Mesendoderm (in vitro differentiated cells): ENCODE measurements at regions not wholly inside any gene's neighbourhood (a gene's known extent, or its start where the extent isn't known, plus 50 kb on each side); places are given as distances from the start of the nearest gene placed in this dataset.

Source experiments
- DNase-seq: peaks from one replicate; pipeline ENCODE4 v3.0.0; 2013
- H2AK5ac ChIP-seq: 2 replicates; pipeline ENCODE4 v1.6.1; 2013; ENCODE audit warnings: low read length, inconsistent platforms
- H2BK120ac ChIP-seq: 2 replicates; pipeline ENCODE4 v1.6.1; 2013; ENCODE audit warnings: low read depth, mild to moderate bottlenecking, low read length, moderate library complexity, mixed read lengths
- H2BK15ac ChIP-seq: replicated peaks from 2 replicates; pipeline ENCODE4 v1.6.1; 2013; ENCODE audit warnings: low read depth, mild to moderate bottlenecking, moderate library complexity
- H2BK5ac ChIP-seq: 2 replicates; pipeline ENCODE4 v1.6.1; 2013; ENCODE audit warnings: low read length, inconsistent platforms
- H3K18ac ChIP-seq: 2 replicates; pipeline ENCODE4 v1.6.1; 2013; ENCODE audit warnings: mild to moderate bottlenecking, low read length, mixed read lengths
- H3K23ac ChIP-seq: one replicate; pipeline ENCODE4 v1.6.1; 2013; ENCODE audit warnings: low read length
- H3K27ac ChIP-seq: 2 replicates; pipeline ENCODE4 v1.5.1; 2013; ENCODE audit warnings: low read depth, mild to moderate bottlenecking, inconsistent platforms, low read length, moderate library complexity
- H3K27me3 ChIP-seq: 2 replicates; pipeline ENCODE4 v1.6.1; 2013; ENCODE audit warnings: low read length, control low read depth, mild to moderate bottlenecking, inconsistent platforms; ENCODE audit not compliant: insufficient read depth, poor library complexity
- H3K36me3 ChIP-seq: 2 replicates; pipeline ENCODE4 v1.6.1; 2013; ENCODE audit warnings: low read length, inconsistent platforms; ENCODE audit not compliant: control insufficient read depth, insufficient read depth
- H3K4ac ChIP-seq: one replicate; pipeline ENCODE4 v1.6.1; 2013; ENCODE audit warnings: low read depth, mild to moderate bottlenecking, low read length, moderate library complexity
- H3K4me1 ChIP-seq: 2 replicates; pipeline ENCODE4 v1.6.1; 2013; ENCODE audit warnings: low read depth, low read length, inconsistent platforms; ENCODE audit not compliant: control insufficient read depth
- H3K4me2 ChIP-seq: 2 replicates; pipeline ENCODE4 v1.6.1; 2013; ENCODE audit warnings: low read length
- H3K4me3 ChIP-seq: 2 replicates; pipeline ENCODE4 v1.5.1; 2013; ENCODE audit warnings: mild to moderate bottlenecking, low read length
- H3K56ac ChIP-seq: one replicate; pipeline ENCODE4 v1.6.1; 2013; ENCODE audit warnings: low read length
- H3K79me1 ChIP-seq: 2 replicates; pipeline ENCODE4 v1.6.1; 2013; ENCODE audit warnings: low read length, inconsistent platforms
- H3K79me2 ChIP-seq: 2 replicates; pipeline ENCODE4 v1.6.1; 2013; ENCODE audit warnings: mild to moderate bottlenecking, low read length; ENCODE audit not compliant: control insufficient read depth, insufficient read depth
- H3K9ac ChIP-seq: 2 replicates; pipeline ENCODE4 v1.6.1; 2013; ENCODE audit warnings: low read length, inconsistent platforms
- H4K5ac ChIP-seq: one replicate; pipeline ENCODE4 v1.6.1; 2013; ENCODE audit warnings: low read length
- H4K8ac ChIP-seq: one replicate; pipeline ENCODE4 v1.6.1; 2013; ENCODE audit warnings: low read depth, mild to moderate bottlenecking, control low read depth, low read length, moderate library complexity
- WGBS: extraction: QIAGEN DNeasy Blood & Tissue Kit; methylation state at CpG from one replicate; pipeline ENCODE4 v1.1.7; 2013; ENCODE audit warnings: low lambda C conversion rate, missing lambda C conversion rate; ENCODE audit not compliant: insufficient coverage; ENCODE audit errors: extremely low coverage; 5-methylcytosine and 5-hydroxymethylcytosine counted together

DNA sequence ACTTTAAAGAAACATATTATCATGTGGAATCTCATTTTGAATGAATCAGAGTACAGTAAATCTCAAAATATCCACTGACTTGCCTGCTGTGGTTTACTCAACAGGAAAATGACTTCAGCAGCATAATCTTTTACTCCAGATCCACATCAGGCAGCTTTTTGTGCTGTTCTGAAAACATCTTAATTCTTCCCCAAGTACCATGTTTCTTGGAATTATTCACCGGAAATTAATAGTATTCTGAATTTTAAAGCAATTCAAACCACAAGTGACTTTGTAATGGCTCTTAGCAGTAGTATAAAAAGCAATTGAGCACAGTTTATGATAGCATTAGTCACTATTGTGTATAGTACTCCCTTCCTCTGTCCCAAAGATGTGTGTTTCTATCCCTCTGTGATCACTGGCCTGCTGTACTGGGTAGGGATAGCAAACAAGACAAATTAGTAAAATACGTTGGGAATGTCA lies 64.2 kb upstream of the ERRFI1 start:
- no peak overlapping the region for H3K27ac ChIP-seq

GRCh38 chr1:8089535-8090228 lies 63.6 kb upstream of the ERRFI1 start:
- H3K27ac ChIP-seq: no peak overlapping the region

More for the DNA sequence above, 64.2 kb upstream of the ERRFI1 start:
- Histone ChIP-seq H2BK5ac (no peak overlapping the region), H2BK120ac (no peak overlapping the region), H3K56ac (no peak overlapping the region), H2BK15ac (no peak overlapping the region), H2AK5ac (no peak overlapping the region), H3K4me3 (no peak overlapping the region), H3K4me2 (no peak overlapping the region), H4K5ac (no peak overlapping the region), H3K79me2 (no peaks in the 10 kb centered on the region), H3K4me1 (no peaks in the 10 kb centered on the region), H4K8ac (no peak overlapping the region), H3K18ac (no peak overlapping the region), H3K23ac (no peak overlapping the region), H3K4ac (no peak overlapping the region), H3K36me3 (no peaks in the 10 kb centered on the region), H3K79me1 (no peaks in the 10 kb centered on the region), H3K27me3 (no peaks in the 10 kb centered on the region), H3K9ac (no peak overlapping the region)
- no peak for DNase-seq
- no CpG with 5 or more reads among the region's 2 CpGs for WGBS

GRCh38 chr1:8086055-8086454 lies 59.9 kb upstream of the ERRFI1 start:
- H3K27ac ChIP-seq: no peak overlapping the region
- H2BK120ac ChIP-seq: no peak overlapping the region
- no peak overlapping the region for H3K23ac ChIP-seq
- H3K4me3 ChIP-seq: no peak overlapping the region
- H3K18ac ChIP-seq: no peak overlapping the region
- no peak overlapping the region for H3K9ac ChIP-seq
- no peaks in the 10 kb centered on the region for H3K27me3 ChIP-seq
- H3K4me2 ChIP-seq: no peak overlapping the region
- H3K79me2 ChIP-seq: no peaks in the 10 kb centered on the region
- H4K8ac ChIP-seq: no peak overlapping the region
- no peaks in the 10 kb centered on the region for H3K79me1 ChIP-seq
- H4K5ac ChIP-seq: no peak overlapping the region
- DNase-seq: no peak
- H3K56ac ChIP-seq: no peak overlapping the region
- H3K4ac ChIP-seq: no peak overlapping the region
- no peaks in the 10 kb centered on the region for H3K36me3 ChIP-seq
- WGBS: no CpG with 5 or more reads among the region's 1 CpG
- no peak overlapping the region for H2AK5ac ChIP-seq
- peaks cover 4% of the 10 kb centered on the region for H3K4me1 ChIP-seq
- no peak overlapping the region for H2BK15ac ChIP-seq
- no peak overlapping the region for H2BK5ac ChIP-seq

More at GRCh38 chr1:8089535-8090228, 63.6 kb upstream of the ERRFI1 start:
- no peak overlapping the region for H2BK15ac ChIP-seq
- H3K23ac ChIP-seq: no peak overlapping the region
- no peaks in the 10 kb centered on the region for H3K36me3 ChIP-seq
- no peak overlapping the region for H3K4me2 ChIP-seq
- no peak for DNase-seq
- WGBS: no CpG with 5 or more reads among the region's 10 CpGs
- no peak overlapping the region for H4K8ac ChIP-seq
- H2BK5ac ChIP-seq: no peak overlapping the region
- no peak overlapping the region for H3K4ac ChIP-seq
- H3K9ac ChIP-seq: no peak overlapping the region
- no peaks in the 10 kb centered on the region for H3K4me1 ChIP-seq
- H2AK5ac ChIP-seq: no peak overlapping the region
- no peak overlapping the region for H4K5ac ChIP-seq
- no peak overlapping the region for H2BK120ac ChIP-seq
- no peaks in the 10 kb centered on the region for H3K27me3 ChIP-seq
- no peaks in the 10 kb centered on the region for H3K79me1 ChIP-seq
- H3K79me2 ChIP-seq: no peaks in the 10 kb centered on the region
- no peak overlapping the region for H3K56ac ChIP-seq
- no peak overlapping the region for H3K18ac ChIP-seq
- no peak overlapping the region for H3K4me3 ChIP-seq

DNA sequence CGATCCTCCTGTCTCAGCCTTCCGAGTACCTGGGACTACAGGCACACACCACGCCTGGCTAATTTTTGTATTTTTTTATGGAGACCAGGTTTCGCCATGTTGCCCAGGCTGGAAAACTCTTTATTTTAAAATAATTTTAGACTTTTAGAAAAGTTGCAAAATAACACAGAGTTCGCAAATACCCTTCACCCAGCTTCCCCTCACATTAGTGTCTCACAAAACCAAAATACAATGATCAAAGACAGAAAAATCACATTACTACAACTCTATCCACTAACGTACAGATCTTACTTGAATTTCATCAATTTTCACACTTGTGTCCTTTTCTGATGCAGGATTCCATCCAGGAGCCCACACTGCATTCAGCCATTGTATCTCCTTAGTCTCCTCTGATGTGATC lies 58.8 kb upstream of the ERRFI1 start:
- no peak overlapping the region for H2BK5ac ChIP-seq
- no peak overlapping the region for H3K4ac ChIP-seq
- DNase-seq: no peak
- H3K4me3 ChIP-seq: no peak overlapping the region
- no peak overlapping the region for H4K8ac ChIP-seq
- no peak overlapping the region for H3K56ac ChIP-seq
- H3K36me3 ChIP-seq: no peaks in the 10 kb centered on the region
- no peak overlapping the region for H2AK5ac ChIP-seq
- no peak overlapping the region for H3K23ac ChIP-seq
- H3K27ac ChIP-seq: no peak overlapping the region
- peaks cover 4% of the 10 kb centered on the region for H3K4me1 ChIP-seq
- H3K9ac ChIP-seq: no peak overlapping the region
- no CpG with 5 or more reads among the region's 6 CpGs for WGBS
- H3K79me1 ChIP-seq: no peaks in the 10 kb centered on the region
- no peak overlapping the region for H3K18ac ChIP-seq
- no peak overlapping the region for H2BK120ac ChIP-seq
- no peaks in the 10 kb centered on the region for H3K79me2 ChIP-seq
- no peaks in the 10 kb centered on the region for H3K27me3 ChIP-seq
- no peak overlapping the region for H3K4me2 ChIP-seq
- H4K5ac ChIP-seq: no peak overlapping the region
- no peak overlapping the region for H2BK15ac ChIP-seq

- Histone ChIP-seq H3K27ac (no peak overlapping the region), H2BK120ac (no peak overlapping the region)
These were observed 57.8 kb upstream of the ERRFI1 start for GRCh38 chr1:8083739-8084484.

More at GRCh38 chr1:8083739-8084484, 57.8 kb upstream of the ERRFI1 start:
- peaks cover 4% of the 10 kb centered on the region for H3K4me1 ChIP-seq
- no peak overlapping the region for H3K9ac ChIP-seq
- no peak overlapping the region for H2AK5ac ChIP-seq
- H3K79me2 ChIP-seq: no peaks in the 10 kb centered on the region
- no CpG with 5 or more reads among the region's 9 CpGs for WGBS
- H3K4me2 ChIP-seq: no peak overlapping the region
- no peak overlapping the region for H3K18ac ChIP-seq
- H2BK15ac ChIP-seq: no peak overlapping the region
- peak; percentile 90 for DNase-seq
- H3K56ac ChIP-seq: no peak overlapping the region
- H3K4me3 ChIP-seq: no peak overlapping the region
- no peak overlapping the region for H3K23ac ChIP-seq
- no peaks in the 10 kb centered on the region for H3K79me1 ChIP-seq
- H3K36me3 ChIP-seq: no peaks in the 10 kb centered on the region
- no peak overlapping the region for H4K5ac ChIP-seq
- H3K27me3 ChIP-seq: no peaks in the 10 kb centered on the region
- H2BK5ac ChIP-seq: no peak overlapping the region
- no peak overlapping the region for H3K4ac ChIP-seq
- H4K8ac ChIP-seq: no peak overlapping the region
